ENCODE measurements at regions not wholly inside any gene's neighbourhood (a gene's known extent, or its start where the extent isn't known, plus 50 kb on each side); places are given as distances from the start of the nearest gene placed in this dataset.

GRCh38 chr3:127455541-127456450 is 134.7 kb downstream of the TPRA1 start:
- Histone ChIP-seq H3K9me3 (ENCODE audit: control extremely low read depth in 1 of 3, control insufficient read depth in 2 of 3, insufficient read depth in 1 of 3, low read length in 2 of 3) (peaks cover 0 to 20% (median 0%) of the 10 kb centered on the region in 3 donors), H3K9ac (ENCODE audit: low read length) (no peak overlapping the region), H3K27ac (ENCODE audit: low read length in 2 of 2) (no peak overlapping the region), H3K36me3 (replicated peaks in 1 of 2; ENCODE audit: control extremely low read depth in 1 of 2, control insufficient read depth in 1 of 2, extremely low read depth in 1 of 2, insufficient read depth in 2 of 2, low read length in 1 of 2) (no peaks in the 10 kb centered on the region), H3K79me2 (ENCODE audit: control insufficient read depth, insufficient read depth, low read length) (no peaks in the 10 kb centered on the region), H3K27me3 (replicated peaks in 1 of 4; ENCODE audit: control extremely low read depth in 1 of 4, control insufficient read depth in 3 of 4, insufficient read depth in 4 of 4, low read length in 3 of 4) (peaks cover 0 to 51% (median 12%) of the 10 kb centered on the region in 4 experiments), H4K20me1 (ENCODE audit: control insufficient read depth, insufficient read depth, low read length, poor library complexity, severe bottlenecking) (no peaks in the 10 kb centered on the region), H3K4me3 (ENCODE audit: control extremely low read depth in 1 of 5, extremely low read depth in 1 of 5, insufficient read depth in 1 of 5, low read depth in 2 of 5, low read length in 4 of 5) (no peak overlapping the region), H2AFZ (ENCODE audit: insufficient read depth, low read depth, low read length, poor library complexity, severe bottlenecking) (peak overlapping the region; percentile 51), H3K4me2 (replicated peaks; ENCODE audit: low read depth, low read length, poor library complexity, severe bottlenecking) (peak overlapping the region; percentile 28), H3K4me1 (ENCODE audit: control insufficient read depth in 2 of 2, insufficient read depth in 2 of 2, low read length in 2 of 2) (peaks cover 3 to 11% of the 10 kb centered on the region in 2 donors)
- Mint-ChIP-seq H3K27ac (no peak overlapping the region), H3K27me3 (peaks cover 60% of the 10 kb centered on the region), H3K4me1 (peaks cover 6% of the 10 kb centered on the region), H3K4me3 (peak overlapping the region; percentile 18), H3K9me3 (ENCODE audit: insufficient read depth) (no peaks in the 10 kb centered on the region)
- ATAC-seq (ENCODE audit: low read depth): peak; percentile 58
- DNase-seq: peak; percentile 45
- 3% methylated on average over 67 of the region's 67 CpGs for WGBS (ENCODE audit: insufficient coverage)
- no peak for TF ChIP-seq EZH2 (IDR thresholded peaks at IDR 0.05; ENCODE audit: borderline replicate concordance, insufficient read depth, low read depth, low read length, poor library complexity, severe bottlenecking)
- peak; percentile 63 for TF ChIP-seq CTCF (IDR thresholded peaks at IDR 0.05)
- ChIA-PET CTCF (interaction anchor here (0.9 to 5.0 kb wide), 4 partner anchors 703 to 933 kb away, joined by 3 to 34 read pairs (median 6); no protein-coding TSS in a partner anchor), POLR2A (no interaction called here)
- intact Hi-C loops (cut with micrococcal nuclease): no loop called here

GRCh38 chr3:127454968-127455367 is 135.6 kb downstream of the TPRA1 start:
- DNase-seq (no peak), ATAC-seq (ENCODE audit: low read depth) (no peak)
- Mint-ChIP-seq H3K9me3 (ENCODE audit: insufficient read depth) (no peaks in the 10 kb centered on the region), H3K27me3 (peaks cover 52% of the 10 kb centered on the region), H3K4me1 (peaks cover 6% of the 10 kb centered on the region), H3K27ac (no peak overlapping the region), H3K4me3 (no peak overlapping the region)
- Histone ChIP-seq H3K79me2 (ENCODE audit: control insufficient read depth, insufficient read depth, low read length) (no peaks in the 10 kb centered on the region), H3K4me2 (replicated peaks; ENCODE audit: low read depth, low read length, poor library complexity, severe bottlenecking) (no peak overlapping the region), H3K27ac (ENCODE audit: low read length in 2 of 2) (no peak overlapping the region), H3K4me1 (ENCODE audit: control insufficient read depth in 2 of 2, insufficient read depth in 2 of 2, low read length in 2 of 2) (peaks cover 3 to 11% of the 10 kb centered on the region in 2 donors), H2AFZ (ENCODE audit: insufficient read depth, low read depth, low read length, poor library complexity, severe bottlenecking) (no peak overlapping the region), H3K9me3 (ENCODE audit: control extremely low read depth in 1 of 3, control insufficient read depth in 2 of 3, insufficient read depth in 1 of 3, low read length in 2 of 3) (peaks cover 0 to 24% (median 0%) of the 10 kb centered on the region in 3 donors), H3K4me3 (ENCODE audit: control extremely low read depth in 1 of 5, extremely low read depth in 1 of 5, insufficient read depth in 1 of 5, low read depth in 2 of 5, low read length in 4 of 5) (no peak overlapping the region), H3K27me3 (replicated peaks in 1 of 4; ENCODE audit: control extremely low read depth in 1 of 4, control insufficient read depth in 3 of 4, insufficient read depth in 4 of 4, low read length in 3 of 4) (peaks cover 0 to 50% (median 12%) of the 10 kb centered on the region in 4 experiments), H3K36me3 (replicated peaks in 1 of 2; ENCODE audit: control extremely low read depth in 1 of 2, control insufficient read depth in 1 of 2, extremely low read depth in 1 of 2, insufficient read depth in 2 of 2, low read length in 1 of 2) (no peaks in the 10 kb centered on the region), H3K9ac (ENCODE audit: low read length) (no peak overlapping the region), H4K20me1 (ENCODE audit: control insufficient read depth, insufficient read depth, low read length, poor library complexity, severe bottlenecking) (no peaks in the 10 kb centered on the region)
- POLR2A ChIA-PET: no interaction called here
- TF ChIP-seq CTCF (IDR thresholded peaks at IDR 0.05): no peak
- TF ChIP-seq EZH2 (IDR thresholded peaks at IDR 0.05; ENCODE audit: borderline replicate concordance, insufficient read depth, low read depth, low read length, poor library complexity, severe bottlenecking): no peak
- 93% methylated on average over 8 of the region's 8 CpGs for WGBS (ENCODE audit: insufficient coverage)
- intact Hi-C loops (cut with micrococcal nuclease): no loop called here
- CTCF ChIA-PET: interaction anchor here (0.9 to 5.0 kb wide), 4 partner anchors 703 to 932 kb away, joined by 3 to 34 read pairs (median 6); no protein-coding TSS in a partner anchor
